Panc1 (cell line): ENCODE measurements at regions not wholly inside any gene's neighbourhood (a gene's known extent, or its start where the extent isn't known, plus 50 kb on each side); places are given as distances from the start of the nearest gene placed in this dataset.

Experiments
- ATAC-seq: fragments of 200-7000 bp; cut with Tn5 transposase; 2 replicates; pipeline ENCODE4 v1.9.1; 2020; ENCODE audit warnings: mild to moderate bottlenecking, moderate library complexity
- BruUV-seq: library from RNA; stranded (reverse); fragments of 400-500 nt; replicated peaks from 2 replicates; lab custom pipeline; 2021; lab: Mats Ljungman, UMichigan
- CTCF ChIA-PET: fragments of 300-600 bp; sonication (Branson Sonifier 250); formaldehyde crosslinking; loops from one replicate; lab custom pipeline; 2022; ENCODE audit warnings: antibody characterized with exemption; lab: Charles Lee
- POLR2A ChIA-PET: fragments of 300-600 bp; sonication (Branson Sonifier 250); formaldehyde crosslinking; loops from one replicate; lab custom pipeline; 2022; ENCODE audit warnings: antibody characterized with exemption; lab: Charles Lee
- DNase-seq: peaks from one replicate; pipeline ENCODE4 v3.0.0-alpha.2; 2010; ENCODE audit warnings: low read depth, low spot score
- H3K27ac ChIP-seq: 2 replicates; pipeline ENCODE4 v1.5.1; 2011; ENCODE audit warnings: mild to moderate bottlenecking, low read length, inconsistent platforms
- H3K27me3 ChIP-seq: fragments of 200-500 bp; sonication (Bioruptor generic); 2 replicates; pipeline ENCODE4 v1.6.0; 2014; ENCODE audit warnings: low read length, inconsistent platforms; ENCODE audit not compliant: control insufficient read depth, insufficient read depth
- H3K36me3 ChIP-seq: fragments of 200-500 bp; sonication (Bioruptor generic); 2 replicates; pipeline ENCODE4 v1.5.1; 2014; ENCODE audit warnings: inconsistent platforms, mild to moderate bottlenecking, low read length, moderate library complexity; ENCODE audit not compliant: control insufficient read depth, insufficient read depth
- H3K4me1 ChIP-seq: 2 replicates; pipeline ENCODE4 v1.5.1; 2011; ENCODE audit warnings: inconsistent platforms, mild to moderate bottlenecking, low read length, moderate library complexity; ENCODE audit not compliant: control insufficient read depth, insufficient read depth
- H3K4me3 ChIP-seq, 2 experiments: 2 replicates each; pipeline ENCODE4 v1.5.1; 2011 to 2012; ENCODE audit warnings: low read depth in 2 of 2, low read length in 2 of 2, mild to moderate bottlenecking in 2 of 2, inconsistent platforms in 1 of 2, moderate library complexity in 1 of 2
- H3K9me3 ChIP-seq: fragments of 200-500 bp; sonication (Bioruptor generic); 2 replicates; pipeline ENCODE4 v1.5.1; 2014; ENCODE audit warnings: low read depth, mild to moderate bottlenecking, inconsistent platforms, low read length, moderate library complexity; ENCODE audit not compliant: control insufficient read depth, insufficient read depth
- POLR2AphosphoS5 ChIP-seq: IDR thresholded peaks from 2 replicates; pipeline ENCODE4 v1.6.1; 2012; ENCODE audit warnings: mild to moderate bottlenecking, low read depth, low read length, moderate library complexity
- REST ChIP-seq, 2 experiments: IDR thresholded peaks; 2 replicates each; pipeline ENCODE4 v1.6.1; 2011 to 2012; ENCODE audit warnings: low read depth in 2 of 2, control low read depth in 1 of 2, low read length in 1 of 2, mild to moderate bottlenecking in 1 of 2, moderate library complexity in 1 of 2; ENCODE audit not compliant: insufficient read depth in 1 of 2
- SIN3A ChIP-seq: IDR thresholded peaks from 2 replicates; pipeline ENCODE4 v1.6.1; 2012; ENCODE audit warnings: low read depth, mild to moderate bottlenecking, low read length, moderate library complexity, borderline replicate concordance; ENCODE audit not compliant: insufficient read depth
- TCF7L2 ChIP-seq: IDR thresholded peaks from 2 replicates; pipeline ENCODE4 v1.6.1; 2011; ENCODE audit warnings: mild to moderate bottlenecking, low read depth, low read length, inconsistent platforms
- in situ Hi-C: cut with HindIII; loops from 2 replicates; pipeline ENCODE4 v1.10.0; 2016; ENCODE audit warnings: low sequenced_read_pairs, low pct_unique_long_range_greater_than_20kb
- intact Hi-C: fragments of 100-400 bp; cut with micrococcal nuclease; formaldehyde crosslinking; loops from one replicate; pipeline ENCODE4 v1.10.0; 2022; ENCODE audit not compliant: unreplicated experiment
- TF ChIP-seq, protein P1 (sequence below): fragments of 450-650 bp; IDR thresholded peaks from 2 replicates; pipeline ENCODE4 v1.5.1; 2017; ENCODE audit warnings: mild to moderate bottlenecking

GRCh38 chr12:23399402-23399933 is 550.0 kb downstream of the SOX5 start:
- Histone ChIP-seq H3K4me3 (no peak overlapping the region), H3K27me3 (no peaks in the 10 kb centered on the region), H3K27ac (no peak overlapping the region), H3K36me3 (no peaks in the 10 kb centered on the region), H3K9me3 (no peaks in the 10 kb centered on the region), H3K4me1 (no peaks in the 10 kb centered on the region)
- TF ChIP-seq SIN3A: no peak
- no peak for TF ChIP-seq POLR2AphosphoS5
- TF ChIP-seq REST (IDR thresholded peaks at IDR 0.05; ENCODE audit: insufficient read depth in 1 of 2, low read depth in 2 of 2, low read length in 1 of 2): no peak
- TF ChIP-seq TCF7L2: no peak
- TF ChIP-seq, protein P1, sequence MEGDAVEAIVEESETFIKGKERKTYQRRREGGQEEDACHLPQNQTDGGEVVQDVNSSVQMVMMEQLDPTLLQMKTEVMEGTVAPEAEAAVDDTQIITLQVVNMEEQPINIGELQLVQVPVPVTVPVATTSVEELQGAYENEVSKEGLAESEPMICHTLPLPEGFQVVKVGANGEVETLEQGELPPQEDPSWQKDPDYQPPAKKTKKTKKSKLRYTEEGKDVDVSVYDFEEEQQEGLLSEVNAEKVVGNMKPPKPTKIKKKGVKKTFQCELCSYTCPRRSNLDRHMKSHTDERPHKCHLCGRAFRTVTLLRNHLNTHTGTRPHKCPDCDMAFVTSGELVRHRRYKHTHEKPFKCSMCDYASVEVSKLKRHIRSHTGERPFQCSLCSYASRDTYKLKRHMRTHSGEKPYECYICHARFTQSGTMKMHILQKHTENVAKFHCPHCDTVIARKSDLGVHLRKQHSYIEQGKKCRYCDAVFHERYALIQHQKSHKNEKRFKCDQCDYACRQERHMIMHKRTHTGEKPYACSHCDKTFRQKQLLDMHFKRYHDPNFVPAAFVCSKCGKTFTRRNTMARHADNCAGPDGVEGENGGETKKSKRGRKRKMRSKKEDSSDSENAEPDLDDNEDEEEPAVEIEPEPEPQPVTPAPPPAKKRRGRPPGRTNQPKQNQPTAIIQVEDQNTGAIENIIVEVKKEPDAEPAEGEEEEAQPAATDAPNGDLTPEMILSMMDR: no peak
- DNase-seq: no peak
- ChIA-PET POLR2A (no interaction called here), CTCF (no interaction called here)
- intact Hi-C loops (no loop called here), in situ Hi-C loops (no loop called here)
- no peak for ATAC-seq
- BruUV-seq: no TSS peak

- no peaks in the 10 kb centered on the region for H3K36me3 ChIP-seq
- DNase-seq (no peak), ATAC-seq (no peak)
- no peak overlapping the region for H3K4me3 ChIP-seq
- H3K4me1 ChIP-seq: no peaks in the 10 kb centered on the region
- POLR2A ChIA-PET: no interaction called here
- TF ChIP-seq, protein P1: no peak
- TF ChIP-seq SIN3A: no peak
- TF ChIP-seq REST (IDR thresholded peaks at IDR 0.05; ENCODE audit: insufficient read depth in 1 of 2, low read depth in 2 of 2, low read length in 1 of 2): no peak
- TF ChIP-seq TCF7L2: no peak
- no peak for TF ChIP-seq POLR2AphosphoS5
- H3K9me3 ChIP-seq: no peaks in the 10 kb centered on the region
- intact Hi-C loops (no loop called here), in situ Hi-C loops (no loop called here)
- no peak overlapping the region for H3K27ac ChIP-seq
- no TSS peak for BruUV-seq
- CTCF ChIA-PET: no interaction called here
- no peaks in the 10 kb centered on the region for H3K27me3 ChIP-seq
Observed at GRCh38 chr12:23415180-23415579, 534.3 kb downstream of the SOX5 start.
